Left lung (tissue), 4 donors: ENCODE measurements at regions not wholly inside any gene's neighbourhood (a gene's known extent, or its start where the extent isn't known, plus 50 kb on each side); places are given as distances from the start of the nearest gene placed in this dataset.

Experiments
- ATAC-seq: fragments of 200-7000 bp; cut with Tn5 transposase; one replicate; pipeline ENCODE4 v1.9.1; 2020; ENCODE audit warnings: moderate library complexity
- DNase-seq, 4 donors: peaks; one replicate each; pipeline ENCODE4 v3.0.0-alpha.2; 2013 to 2020
- H3K27ac ChIP-seq, 2 donors: fragments of 200-600 bp; sonication (generic) in 1 of 2; one replicate each; pipeline versions ENCODE4 v1.5.0 to v1.8.0; 2020 to 2021
- H3K27me3 ChIP-seq, 2 donors: fragments of 200-600 bp; sonication (generic) in 1 of 2; one replicate each; pipeline versions ENCODE4 v1.5.0 to v1.8.0; 2020 to 2021
- H3K36me3 ChIP-seq, 2 donors: fragments of 200-600 bp; sonication (generic) in 1 of 2; one replicate each; pipeline versions ENCODE4 v1.5.0 to v1.8.0; 2020 to 2021
- H3K4me1 ChIP-seq, 2 donors: fragments of 200-600 bp; one replicate each; pipeline ENCODE4 v1.8.0; 2021
- H3K4me3 ChIP-seq, 2 donors: fragments of 200-600 bp; sonication (generic) in 1 of 2; one replicate each; pipeline versions ENCODE4 v1.5.0 to v1.8.0; 2020 to 2021; ENCODE audit warnings: mild to moderate bottlenecking in 1 of 2
- H3K9me3 ChIP-seq, 2 donors: fragments of 200-600 bp; sonication (generic) in 1 of 2; one replicate each; pipeline versions ENCODE4 v1.5.0 to v1.8.0; 2020 to 2021
- CTCF ChIP-seq, 2 donors: fragments of 200-600 bp; sonication (generic) in 1 of 2; IDR thresholded peaks; one replicate each; pipeline versions ENCODE4 v1.5.0 to v1.8.0; 2021; ENCODE audit warnings: antibody characterized with exemption in 2 of 2
- intact Hi-C, 2 donors: fragments of 100-400 bp; cut with DNase I; formaldehyde crosslinking; loops; one replicate each; pipeline versions ENCODE4 v1.11.2 to v1.14.2; 2022
- donor health status: DM: no; HTN: yes; CAD: no.
- donor health status: DM: no; HTN: no; CAD: no.

GRCh38 chr5:4553130-4553529 lies 587.0 kb upstream of the ADAMTS16 start:
- intact Hi-C loops: no loop called here
- Histone ChIP-seq H3K27ac (no peak overlapping the region), H3K4me1 (no peaks in the 10 kb centered on the region), H3K4me3 (no peak overlapping the region), H3K9me3 (no peaks in the 10 kb centered on the region), H3K36me3 (no peaks in the 10 kb centered on the region), H3K27me3 (no peaks in the 10 kb centered on the region)
- no peak for ATAC-seq
- TF ChIP-seq CTCF (IDR thresholded peaks at IDR 0.05): no peak
- no peak for DNase-seq

GRCh38 chr5:4553978-4554377 lies 586.2 kb upstream of the ADAMTS16 start:
- Histone ChIP-seq H3K9me3 (no peaks in the 10 kb centered on the region), H3K36me3 (no peaks in the 10 kb centered on the region), H3K4me1 (no peaks in the 10 kb centered on the region), H3K4me3 (no peak overlapping the region), H3K27ac (no peak overlapping the region), H3K27me3 (no peaks in the 10 kb centered on the region)
- DNase-seq (no peak), ATAC-seq (no peak)
- intact Hi-C loops: no loop called here
- no peak for TF ChIP-seq CTCF (IDR thresholded peaks at IDR 0.05)

- Histone ChIP-seq H3K4me3 (no peak overlapping the region), H3K4me1 (no peaks in the 10 kb centered on the region), H3K36me3 (no peaks in the 10 kb centered on the region), H3K27me3 (no peaks in the 10 kb centered on the region), H3K27ac (no peak overlapping the region), H3K9me3 (peaks cover 0 to 6% of the 10 kb centered on the region in 2 donors)
- no peak for TF ChIP-seq CTCF (IDR thresholded peaks at IDR 0.05)
- DNase-seq: no peak
- intact Hi-C loops: no loop called here
- no peak for ATAC-seq
Measured at GRCh38 chr5:4555725-4556285, 584.3 kb upstream of the ADAMTS16 start.

GRCh38 chr5:4561403-4561802 lies 578.7 kb upstream of the ADAMTS16 start:
- Histone ChIP-seq H3K36me3 (no peaks in the 10 kb centered on the region), H3K27ac (no peak overlapping the region), H3K4me3 (no peak overlapping the region), H3K4me1 (no peaks in the 10 kb centered on the region), H3K27me3 (no peaks in the 10 kb centered on the region), H3K9me3 (peaks cover 0 to 40% of the 10 kb centered on the region in 2 donors)
- ATAC-seq (no peak), DNase-seq (no peak)
- TF ChIP-seq CTCF (IDR thresholded peaks at IDR 0.05): no peak
- intact Hi-C loops: no loop called here

GRCh38 chr5:4563400-4563799 lies 576.7 kb upstream of the ADAMTS16 start:
- H3K9me3 ChIP-seq: peaks cover 0 to 40% of the 10 kb centered on the region in 2 donors
- no peaks in the 10 kb centered on the region for H3K4me1 ChIP-seq
- H3K27ac ChIP-seq: no peak overlapping the region
- TF ChIP-seq CTCF (IDR thresholded peaks at IDR 0.05): no peak
- H3K27me3 ChIP-seq: no peaks in the 10 kb centered on the region
- no peak for DNase-seq
- no peak overlapping the region for H3K4me3 ChIP-seq
- intact Hi-C loops: no loop called here
- ATAC-seq: no peak
- no peaks in the 10 kb centered on the region for H3K36me3 ChIP-seq
